BJ (cell line): ENCODE measurements at regions not wholly inside any gene's neighbourhood (a gene's known extent, or its start where the extent isn't known, plus 50 kb on each side); places are given as distances from the start of the nearest gene placed in this dataset.
A peak's percentile ranks its signal among the peaks of the same experiment; 100 is the strongest.

ENCODE experiments used
- CTCF ChIA-PET: fragments of 350-600 bp; formaldehyde crosslinking; extraction: SDS; loops from one replicate; lab custom pipeline; 2021; ENCODE audit warnings: antibody characterized with exemption, inconsistent platforms; lab: Yijun Ruan, JAX
- POLR2A ChIA-PET: fragments of 300-600 bp; sonication (Branson Sonifier 250); formaldehyde crosslinking; extraction: SDS; loops from one replicate; lab custom pipeline; 2021; ENCODE audit warnings: antibody characterized with exemption; lab: Charles Lee
- DNase-seq: peaks from one replicate; pipeline ENCODE4 v3.0.0-alpha.2; 2011; ENCODE audit warnings: low read depth
- H3K27me3 ChIP-seq: 2 replicates; pipeline ENCODE4 v1.6.0; 2011; ENCODE audit warnings: low read length; ENCODE audit not compliant: control insufficient read depth, insufficient read depth
- H3K36me3 ChIP-seq: 2 replicates; pipeline ENCODE4 v1.5.1; 2011; ENCODE audit warnings: low read length; ENCODE audit not compliant: control insufficient read depth, insufficient read depth
- H3K4me3 ChIP-seq: 2 replicates; pipeline ENCODE4 v1.5.1; 2011; ENCODE audit warnings: low read depth, mild to moderate bottlenecking, control low read depth, low read length
- CTCF ChIP-seq: IDR thresholded peaks from 2 replicates; pipeline ENCODE4 v1.5.1; 2011; ENCODE audit warnings: low read depth, mild to moderate bottlenecking, control low read depth, inconsistent platforms, low read length, moderate library complexity; ENCODE audit not compliant: insufficient read depth

DNA sequence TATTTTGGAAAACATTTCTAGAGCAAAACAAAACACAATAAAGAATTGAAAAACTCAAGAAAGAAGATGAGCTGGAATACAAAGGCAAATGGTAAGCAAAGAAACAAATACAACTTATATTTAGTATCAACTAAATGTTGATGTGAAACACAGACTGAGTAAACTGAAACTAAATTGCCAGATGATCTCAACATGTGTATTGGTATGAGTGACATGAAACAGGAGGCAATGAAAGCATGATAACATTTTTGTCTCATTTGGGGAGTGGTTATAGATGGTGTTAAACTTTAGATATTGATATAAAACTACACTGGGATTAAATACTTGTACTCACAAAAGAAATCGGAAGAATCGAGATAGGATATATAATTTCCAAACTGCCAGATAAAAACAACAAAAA, 805.6 kb upstream of the CXADR start:
- DNase-seq: no peak
- ChIA-PET CTCF (no interaction called here), POLR2A (no interaction called here)
- H3K36me3 ChIP-seq: no peaks in the 10 kb centered on the region
- no peaks in the 10 kb centered on the region for H3K27me3 ChIP-seq
- TF ChIP-seq CTCF: no peak
- no peak overlapping the region for H3K4me3 ChIP-seq

DNA sequence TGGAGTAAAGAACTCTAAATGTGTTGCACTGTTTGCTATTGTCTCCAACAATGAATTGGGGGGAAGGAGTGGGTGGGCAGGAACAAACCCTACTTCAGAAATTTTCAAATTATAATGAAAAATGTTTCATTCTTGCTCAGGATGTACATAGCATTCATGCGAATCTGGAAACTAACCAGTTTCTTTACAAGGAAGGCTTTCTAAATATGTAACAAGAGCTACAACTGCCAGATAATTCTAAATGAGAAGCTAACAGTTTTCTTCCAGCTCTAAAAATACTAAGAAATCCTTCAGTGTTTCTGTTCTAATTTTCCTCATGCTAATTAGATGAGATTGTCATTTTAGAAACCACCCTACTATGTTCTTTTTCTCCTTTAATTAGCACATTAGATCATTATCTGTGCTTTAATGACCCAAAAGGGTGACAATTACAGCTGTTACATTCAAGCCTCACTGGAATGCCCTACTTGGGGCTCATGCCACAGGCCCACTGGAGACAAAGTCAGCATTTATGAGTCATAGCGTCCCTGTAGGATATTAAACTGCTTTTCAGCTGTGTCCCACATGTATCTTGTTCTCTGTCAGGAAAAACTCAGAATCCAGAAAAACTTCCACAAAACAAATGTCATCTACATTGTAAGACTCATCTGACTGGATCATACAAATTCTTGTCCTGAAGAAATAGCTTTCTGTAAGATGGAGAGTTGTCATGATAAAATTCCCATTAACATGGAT, 804.6 kb upstream of the CXADR start:
- CTCF ChIA-PET: interaction anchor here (0.7 kb wide), 1 partner anchor 19 kb away, joined by 3 read pairs; no protein-coding TSS in a partner anchor
- POLR2A ChIA-PET: no interaction called here
- no peaks in the 10 kb centered on the region for H3K27me3 ChIP-seq
- no peaks in the 10 kb centered on the region for H3K36me3 ChIP-seq
- DNase-seq: peak; percentile 12
- H3K4me3 ChIP-seq: no peak overlapping the region
- TF ChIP-seq CTCF: no peak

- POLR2A ChIA-PET: no interaction called here
- Histone ChIP-seq H3K36me3 (no peaks in the 10 kb centered on the region), H3K4me3 (no peak overlapping the region), H3K27me3 (no peaks in the 10 kb centered on the region)
- TF ChIP-seq CTCF: no peak
- CTCF ChIA-PET: no interaction called here
- peak; percentile 46 for DNase-seq
Measured at GRCh38 chr21:16709866-16710550, 802.8 kb upstream of the CXADR start.

- DNase-seq: no peak
- Histone ChIP-seq H3K4me3 (no peak overlapping the region), H3K36me3 (no peaks in the 10 kb centered on the region), H3K27me3 (no peaks in the 10 kb centered on the region)
- TF ChIP-seq CTCF: no peak
- ChIA-PET CTCF (no interaction called here), POLR2A (no interaction called here)
Measured at GRCh38 chr21:16711757-16712156, 801.1 kb upstream of the CXADR start.

GRCh38 chr21:16713331-16714117, 799.3 kb upstream of the CXADR start:
- POLR2A ChIA-PET: no interaction called here
- Histone ChIP-seq H3K4me3 (no peak overlapping the region), H3K36me3 (no peaks in the 10 kb centered on the region), H3K27me3 (no peaks in the 10 kb centered on the region)
- DNase-seq: no peak
- CTCF ChIA-PET: no interaction called here
- no peak for TF ChIP-seq CTCF
